ENCODE measurements at regions not wholly inside any gene's neighbourhood (a gene's known extent, or its start where the extent isn't known, plus 50 kb on each side); places are given as distances from the start of the nearest gene placed in this dataset.
A peak's percentile ranks its signal among the peaks of the same experiment; 100 is the strongest.

- Histone ChIP-seq H3K4me3 (no peak overlapping the region), H3K9me3 (no peaks in the 10 kb centered on the region), H3K27ac (peak overlapping the region; percentile 35), H3K4me1 (peaks cover 28% of the 10 kb centered on the region), H3K27me3 (no peaks in the 10 kb centered on the region), H3K36me3 (no peaks in the 10 kb centered on the region)
- no peak for DNase-seq (ENCODE audit: low spot score in 2 of 2)
- TF ChIP-seq EP300 (IDR thresholded peaks at IDR 0.05) (no peak), POLR2A (IDR thresholded peaks at IDR 0.05) (no peak), POLR2AphosphoS5 (IDR thresholded peaks at IDR 0.05) (no peak)
- TF ChIP-seq, protein P1, sequence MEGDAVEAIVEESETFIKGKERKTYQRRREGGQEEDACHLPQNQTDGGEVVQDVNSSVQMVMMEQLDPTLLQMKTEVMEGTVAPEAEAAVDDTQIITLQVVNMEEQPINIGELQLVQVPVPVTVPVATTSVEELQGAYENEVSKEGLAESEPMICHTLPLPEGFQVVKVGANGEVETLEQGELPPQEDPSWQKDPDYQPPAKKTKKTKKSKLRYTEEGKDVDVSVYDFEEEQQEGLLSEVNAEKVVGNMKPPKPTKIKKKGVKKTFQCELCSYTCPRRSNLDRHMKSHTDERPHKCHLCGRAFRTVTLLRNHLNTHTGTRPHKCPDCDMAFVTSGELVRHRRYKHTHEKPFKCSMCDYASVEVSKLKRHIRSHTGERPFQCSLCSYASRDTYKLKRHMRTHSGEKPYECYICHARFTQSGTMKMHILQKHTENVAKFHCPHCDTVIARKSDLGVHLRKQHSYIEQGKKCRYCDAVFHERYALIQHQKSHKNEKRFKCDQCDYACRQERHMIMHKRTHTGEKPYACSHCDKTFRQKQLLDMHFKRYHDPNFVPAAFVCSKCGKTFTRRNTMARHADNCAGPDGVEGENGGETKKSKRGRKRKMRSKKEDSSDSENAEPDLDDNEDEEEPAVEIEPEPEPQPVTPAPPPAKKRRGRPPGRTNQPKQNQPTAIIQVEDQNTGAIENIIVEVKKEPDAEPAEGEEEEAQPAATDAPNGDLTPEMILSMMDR (IDR thresholded peaks at IDR 0.05) = no peak
Observed at GRCh38 chr11:86161336-86161735, 83.2 kb upstream of the EED start.

DNA sequence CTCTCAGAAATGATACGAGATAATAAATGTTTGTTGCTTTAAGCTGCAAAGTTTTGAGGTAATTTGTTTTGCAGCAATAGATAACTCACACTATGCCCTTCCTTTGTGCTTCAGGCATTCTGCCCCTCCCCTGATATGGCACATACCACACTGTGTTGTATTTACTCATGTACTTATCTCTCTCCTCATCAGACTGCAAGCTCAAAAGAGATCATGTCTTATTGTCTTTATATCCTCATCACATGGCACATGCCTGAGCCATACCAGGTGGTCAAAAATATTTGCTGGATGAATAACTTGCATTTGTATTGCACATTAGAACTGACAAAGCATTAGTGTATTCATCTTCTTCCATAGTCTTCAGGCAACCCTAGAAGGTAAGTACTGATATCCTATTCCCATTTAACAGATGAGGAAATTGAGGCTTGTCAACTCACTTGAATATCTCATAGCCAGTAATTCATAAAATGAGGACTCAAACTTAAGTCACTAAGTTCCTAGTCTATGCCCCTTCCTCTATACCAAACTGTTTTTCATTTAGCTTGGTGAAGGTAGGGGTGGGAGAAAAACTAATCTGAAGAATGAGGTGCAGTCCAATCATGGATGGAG, 83.9 kb upstream of the EED start:
- no peak for TF ChIP-seq EP300 (IDR thresholded peaks at IDR 0.05)
- TF ChIP-seq, protein P1 (IDR thresholded peaks at IDR 0.05) = no peak
- no peak for TF ChIP-seq POLR2AphosphoS5 (IDR thresholded peaks at IDR 0.05)
- TF ChIP-seq POLR2A (IDR thresholded peaks at IDR 0.05) = no peak
- no peaks in the 10 kb centered on the region for H3K9me3 ChIP-seq
- no peak overlapping the region for H3K4me3 ChIP-seq
- no peaks in the 10 kb centered on the region for H3K36me3 ChIP-seq
- no peaks in the 10 kb centered on the region for H3K27me3 ChIP-seq
- WGBS = 29% methylated on average over 1 of the region's 1 CpG
- no peak for DNase-seq (ENCODE audit: low spot score in 2 of 2)
- no peak overlapping the region for H3K27ac ChIP-seq
- H3K4me1 ChIP-seq = peaks cover 32% of the 10 kb centered on the region

DNA sequence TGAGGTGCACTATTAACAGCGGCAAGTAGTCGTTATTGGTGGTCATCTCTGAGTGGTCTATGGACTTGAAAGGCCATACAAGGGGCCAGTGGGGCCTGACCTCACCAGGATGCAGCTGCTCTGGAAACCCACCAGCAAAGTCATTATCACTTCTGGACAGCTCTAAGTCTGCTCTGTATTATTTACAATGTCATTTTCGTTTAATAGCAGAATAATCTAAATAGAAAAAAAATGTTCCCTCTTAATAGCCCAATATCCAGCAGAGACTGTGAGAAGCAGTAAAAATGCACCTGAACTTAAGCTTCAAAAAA, 85.0 kb upstream of the EED start:
- no peaks in the 10 kb centered on the region for H3K27me3 ChIP-seq
- H3K27ac ChIP-seq = no peak overlapping the region
- TF ChIP-seq, protein P1 (IDR thresholded peaks at IDR 0.05) = no peak
- TF ChIP-seq POLR2A (IDR thresholded peaks at IDR 0.05) (no peak), POLR2AphosphoS5 (IDR thresholded peaks at IDR 0.05) (no peak)
- peaks cover 32% of the 10 kb centered on the region for H3K4me1 ChIP-seq
- no peaks in the 10 kb centered on the region for H3K36me3 ChIP-seq
- no peak overlapping the region for H3K4me3 ChIP-seq
- 74% methylated on average over 3 of the region's 3 CpGs for WGBS
- DNase-seq (ENCODE audit: low spot score in 2 of 2) = no peak
- H3K9me3 ChIP-seq = no peaks in the 10 kb centered on the region

DNA sequence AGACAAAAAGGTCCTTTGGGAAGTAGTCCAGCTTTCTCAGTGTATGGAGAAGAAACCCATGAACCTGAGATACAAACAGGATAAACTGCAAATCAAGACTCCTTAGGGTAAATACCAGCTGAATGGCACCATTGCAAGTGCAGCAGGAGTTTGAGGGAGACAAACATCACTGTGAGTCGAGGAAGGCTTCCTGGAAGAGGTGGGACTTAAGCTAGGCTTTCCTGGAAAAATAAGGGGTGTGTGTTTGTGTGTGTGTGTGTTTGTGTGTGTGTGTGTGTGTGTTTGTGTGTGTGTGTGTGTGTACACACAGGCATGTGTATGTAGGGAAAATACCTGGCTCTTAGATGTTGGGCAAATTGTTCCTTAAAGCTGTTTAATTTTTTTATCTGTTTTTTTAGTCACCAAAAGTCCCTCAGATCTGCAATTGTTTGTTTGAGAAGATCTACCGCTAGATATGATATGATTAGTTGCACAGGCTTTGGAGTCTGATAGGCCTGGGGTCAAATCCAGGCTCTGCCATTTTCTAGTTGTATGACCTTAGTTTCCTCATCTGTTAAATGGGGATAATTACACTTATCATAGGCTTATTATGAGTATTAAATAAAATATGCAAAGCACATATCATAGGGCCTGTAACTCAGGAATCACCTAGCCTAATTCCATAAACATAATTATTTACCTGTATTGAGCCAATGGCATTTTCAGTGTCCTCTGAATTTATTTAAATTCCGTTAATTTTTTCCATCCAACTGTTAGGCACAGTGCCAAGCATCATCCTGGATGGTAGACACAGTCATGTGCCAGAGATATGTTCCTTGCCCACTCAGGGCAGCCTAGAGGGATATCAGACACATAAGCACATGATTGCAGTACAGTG, 85.6 kb upstream of the EED start:
- 70% methylated on average over 3 of the region's 3 CpGs for WGBS
- peaks cover 32% of the 10 kb centered on the region for H3K4me1 ChIP-seq

More for the DNA sequence above, 85.6 kb upstream of the EED start:
- no peak overlapping the region for H3K4me3 ChIP-seq
- H3K27me3 ChIP-seq = no peaks in the 10 kb centered on the region
- no peaks in the 10 kb centered on the region for H3K36me3 ChIP-seq
- no peak overlapping the region for H3K27ac ChIP-seq
- H3K9me3 ChIP-seq = no peaks in the 10 kb centered on the region
- TF ChIP-seq, protein P1 (IDR thresholded peaks at IDR 0.05) = no peak
- TF ChIP-seq POLR2A (IDR thresholded peaks at IDR 0.05) (no peak), POLR2AphosphoS5 (IDR thresholded peaks at IDR 0.05) (no peak), EP300 (IDR thresholded peaks at IDR 0.05) (no peak)
- DNase-seq (ENCODE audit: low spot score in 2 of 2) = no peak

Measured in suprapubic skin (tissue), 4 donors.